ENCODE measurements at regions not wholly inside any gene's neighbourhood (a gene's known extent, or its start where the extent isn't known, plus 50 kb on each side); places are given as distances from the start of the nearest gene placed in this dataset.

DNA sequence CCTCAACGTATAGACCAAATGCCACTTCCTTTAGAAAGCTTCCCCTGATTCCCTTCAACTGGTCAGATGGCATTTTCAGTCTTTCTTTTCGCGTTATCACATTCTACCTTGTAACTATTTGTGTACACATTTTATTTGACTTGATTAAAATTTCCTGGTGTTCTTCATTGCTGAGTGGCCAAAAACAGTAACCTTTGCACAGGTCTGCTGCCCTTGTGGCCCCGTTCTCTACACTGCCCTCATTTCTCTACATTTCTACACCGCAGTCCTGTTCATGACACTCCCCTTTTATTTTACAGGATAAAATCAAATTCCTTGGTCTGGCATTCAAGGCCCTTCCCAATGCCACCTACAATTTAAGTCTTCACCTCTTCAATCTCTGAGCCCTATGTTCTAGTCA, 334.2 kb upstream of the SLC30A5 start:
- H3K4me3 ChIP-seq (ENCODE audit: low read depth, low read length, poor library complexity, severe bottlenecking) = no peak overlapping the region
- no peaks in the 10 kb centered on the region for H3K9me3 ChIP-seq (ENCODE audit: low read length)
- no TSS peak for BruUV-seq (replicated peaks)
- H3K36me3 ChIP-seq (ENCODE audit: insufficient read depth, low read length) = no peaks in the 10 kb centered on the region
- ChIA-PET POLR2A (no interaction called here), CTCF (ENCODE audit: unreplicated experiment) (no interaction called here)
- H2AFZ ChIP-seq (ENCODE audit: low read length) = no peak overlapping the region
- H3K9me2 ChIP-seq (ENCODE audit: insufficient read depth, low read length) = no peaks in the 10 kb centered on the region
- H3K79me2 ChIP-seq (ENCODE audit: insufficient read depth, low read depth, low read length) = no peaks in the 10 kb centered on the region
- no peak for TF ChIP-seq EZH2phosphoT487 (IDR thresholded peaks at IDR 0.05; ENCODE audit: borderline replicate concordance, low read depth, low read length)
- TF ChIP-seq, protein P1, sequence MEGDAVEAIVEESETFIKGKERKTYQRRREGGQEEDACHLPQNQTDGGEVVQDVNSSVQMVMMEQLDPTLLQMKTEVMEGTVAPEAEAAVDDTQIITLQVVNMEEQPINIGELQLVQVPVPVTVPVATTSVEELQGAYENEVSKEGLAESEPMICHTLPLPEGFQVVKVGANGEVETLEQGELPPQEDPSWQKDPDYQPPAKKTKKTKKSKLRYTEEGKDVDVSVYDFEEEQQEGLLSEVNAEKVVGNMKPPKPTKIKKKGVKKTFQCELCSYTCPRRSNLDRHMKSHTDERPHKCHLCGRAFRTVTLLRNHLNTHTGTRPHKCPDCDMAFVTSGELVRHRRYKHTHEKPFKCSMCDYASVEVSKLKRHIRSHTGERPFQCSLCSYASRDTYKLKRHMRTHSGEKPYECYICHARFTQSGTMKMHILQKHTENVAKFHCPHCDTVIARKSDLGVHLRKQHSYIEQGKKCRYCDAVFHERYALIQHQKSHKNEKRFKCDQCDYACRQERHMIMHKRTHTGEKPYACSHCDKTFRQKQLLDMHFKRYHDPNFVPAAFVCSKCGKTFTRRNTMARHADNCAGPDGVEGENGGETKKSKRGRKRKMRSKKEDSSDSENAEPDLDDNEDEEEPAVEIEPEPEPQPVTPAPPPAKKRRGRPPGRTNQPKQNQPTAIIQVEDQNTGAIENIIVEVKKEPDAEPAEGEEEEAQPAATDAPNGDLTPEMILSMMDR (conservative IDR thresholded peaks at IDR 0.05; ENCODE audit: low read length) = no peak
- DNase-seq (ENCODE audit: low spot score) = no peak
- no peaks in the 10 kb centered on the region for H4K20me1 ChIP-seq (ENCODE audit: insufficient read depth, low read length)
- intact Hi-C loops (cut with micrococcal nuclease; ENCODE audit: unreplicated experiment) = no loop called here
- H3K4me1 ChIP-seq (ENCODE audit: insufficient read depth, low read length, poor library complexity, severe bottlenecking) = no peaks in the 10 kb centered on the region
- no peak overlapping the region for H3K27ac ChIP-seq (ENCODE audit: low read depth, low read length, poor library complexity, severe bottlenecking)
- H3K4me2 ChIP-seq (ENCODE audit: low read length) = no peak overlapping the region

DNA sequence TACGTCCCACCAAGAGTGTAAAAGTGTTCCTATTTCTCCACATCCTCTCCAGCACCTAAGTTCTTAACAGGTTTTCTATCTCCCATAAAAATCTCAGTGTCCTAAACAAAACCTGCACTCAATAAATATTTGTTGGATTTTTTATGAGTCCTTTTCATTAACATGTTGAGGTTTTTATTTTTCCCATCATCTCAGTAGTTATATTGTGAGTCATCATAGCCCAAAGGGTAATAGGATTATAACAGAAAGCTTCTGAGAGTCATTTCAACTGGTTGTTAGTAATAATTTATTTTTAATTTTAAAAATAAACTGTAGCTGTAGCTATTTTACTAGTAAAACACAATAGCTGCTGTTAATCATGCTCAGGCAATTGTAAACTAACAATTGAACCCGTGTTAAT, 331.6 kb upstream of the SLC30A5 start:
- H3K4me1 ChIP-seq (ENCODE audit: insufficient read depth, low read length, poor library complexity, severe bottlenecking) = no peaks in the 10 kb centered on the region
- CTCF ChIA-PET (ENCODE audit: unreplicated experiment) = no interaction called here
- intact Hi-C loops (cut with micrococcal nuclease; ENCODE audit: unreplicated experiment) = no loop called here

DNA sequence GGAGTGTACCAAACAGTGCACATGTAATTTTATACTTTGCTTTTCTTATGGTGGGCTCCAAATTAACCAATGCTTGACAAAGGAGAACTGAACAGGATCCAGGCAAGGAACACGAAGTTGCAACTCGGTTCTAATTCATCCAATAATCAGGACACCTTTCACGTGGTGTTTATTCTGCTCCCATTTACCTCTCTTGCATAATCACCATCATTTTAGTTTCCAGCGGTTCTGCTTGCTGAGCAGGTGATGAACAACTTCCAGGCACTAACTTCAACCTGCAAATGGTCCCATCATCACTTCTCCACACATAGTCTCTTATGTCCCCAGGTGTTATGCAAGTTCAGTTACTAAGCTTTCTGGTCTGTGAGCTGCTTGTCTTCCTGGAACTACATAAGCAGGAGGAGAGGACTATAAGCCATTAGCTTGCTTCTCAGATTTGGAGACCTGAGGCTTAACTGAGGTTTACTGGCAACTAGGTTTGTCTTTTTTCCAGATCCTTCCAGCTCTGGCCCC, 326.8 kb upstream of the SLC30A5 start:
- no TSS peak for BruUV-seq (replicated peaks)
- H3K27ac ChIP-seq (ENCODE audit: low read depth, low read length, poor library complexity, severe bottlenecking) = no peak overlapping the region
- no peak overlapping the region for H3K4me2 ChIP-seq (ENCODE audit: low read length)
- no peak overlapping the region for H2AFZ ChIP-seq (ENCODE audit: low read length)
- no peaks in the 10 kb centered on the region for H3K4me1 ChIP-seq (ENCODE audit: insufficient read depth, low read length, poor library complexity, severe bottlenecking)
- H3K4me3 ChIP-seq (ENCODE audit: low read depth, low read length, poor library complexity, severe bottlenecking) = no peak overlapping the region
- CTCF ChIA-PET (ENCODE audit: unreplicated experiment) = no interaction called here
- no peaks in the 10 kb centered on the region for H3K79me2 ChIP-seq (ENCODE audit: insufficient read depth, low read depth, low read length)
- TF ChIP-seq, protein P1 (conservative IDR thresholded peaks at IDR 0.05; ENCODE audit: low read length) = no peak
- TF ChIP-seq EZH2phosphoT487 (IDR thresholded peaks at IDR 0.05; ENCODE audit: borderline replicate concordance, low read depth, low read length) = no peak
- no peaks in the 10 kb centered on the region for H3K36me3 ChIP-seq (ENCODE audit: insufficient read depth, low read length)
- POLR2A ChIA-PET = no interaction called here
- H3K9me2 ChIP-seq (ENCODE audit: insufficient read depth, low read length) = no peaks in the 10 kb centered on the region; the same call in 1 of the 2 replicates
- no peak for DNase-seq (ENCODE audit: low spot score)
- H4K20me1 ChIP-seq (ENCODE audit: insufficient read depth, low read length) = no peaks in the 10 kb centered on the region
- no peaks in the 10 kb centered on the region for H3K9me3 ChIP-seq (ENCODE audit: low read length)
- intact Hi-C loops (cut with micrococcal nuclease; ENCODE audit: unreplicated experiment) = no loop called here

More for the DNA sequence above, 331.6 kb upstream of the SLC30A5 start:
- no peak overlapping the region for H2AFZ ChIP-seq (ENCODE audit: low read length)
- H3K27ac ChIP-seq (ENCODE audit: low read depth, low read length, poor library complexity, severe bottlenecking) = no peak overlapping the region
- TF ChIP-seq EZH2phosphoT487 (IDR thresholded peaks at IDR 0.05; ENCODE audit: borderline replicate concordance, low read depth, low read length) = no peak
- TF ChIP-seq, protein P1 (conservative IDR thresholded peaks at IDR 0.05; ENCODE audit: low read length) = no peak
- BruUV-seq (replicated peaks) = no TSS peak
- POLR2A ChIA-PET = interaction anchor here (0.9 kb wide), 1 partner anchor 42 kb away, joined by 3 read pairs; no protein-coding TSS in a partner anchor
- no peak overlapping the region for H3K4me2 ChIP-seq (ENCODE audit: low read length)
- no peaks in the 10 kb centered on the region for H3K9me3 ChIP-seq (ENCODE audit: low read length)
- no peaks in the 10 kb centered on the region for H3K9me2 ChIP-seq (ENCODE audit: insufficient read depth, low read length)
- H3K79me2 ChIP-seq (ENCODE audit: insufficient read depth, low read depth, low read length) = no peaks in the 10 kb centered on the region
- H3K36me3 ChIP-seq (ENCODE audit: insufficient read depth, low read length) = no peaks in the 10 kb centered on the region
- no peak for DNase-seq (ENCODE audit: low spot score)
- H4K20me1 ChIP-seq (ENCODE audit: insufficient read depth, low read length) = no peaks in the 10 kb centered on the region
- no peak overlapping the region for H3K4me3 ChIP-seq (ENCODE audit: low read depth, low read length, poor library complexity, severe bottlenecking)
